ENCODE measurements at regions not wholly inside any gene's neighbourhood (a gene's known extent, or its start where the extent isn't known, plus 50 kb on each side); places are given as distances from the start of the nearest gene placed in this dataset.
A peak's percentile ranks its signal among the peaks of the same experiment; 100 is the strongest.
"Not testable (repeated sequence)": the region's sequence is repeated elsewhere in the genome, so short reads cannot be mapped to it uniquely, and the experiment has no call there.

GRCh38 chr7:68730194-68730593, 868.1 kb upstream of the AUTS2 start:
- peak; percentile 77 for DNase-seq

GRCh38 chr7:68730964-68731363, 867.3 kb upstream of the AUTS2 start:
- peak; percentile 97 for DNase-seq

DNA sequence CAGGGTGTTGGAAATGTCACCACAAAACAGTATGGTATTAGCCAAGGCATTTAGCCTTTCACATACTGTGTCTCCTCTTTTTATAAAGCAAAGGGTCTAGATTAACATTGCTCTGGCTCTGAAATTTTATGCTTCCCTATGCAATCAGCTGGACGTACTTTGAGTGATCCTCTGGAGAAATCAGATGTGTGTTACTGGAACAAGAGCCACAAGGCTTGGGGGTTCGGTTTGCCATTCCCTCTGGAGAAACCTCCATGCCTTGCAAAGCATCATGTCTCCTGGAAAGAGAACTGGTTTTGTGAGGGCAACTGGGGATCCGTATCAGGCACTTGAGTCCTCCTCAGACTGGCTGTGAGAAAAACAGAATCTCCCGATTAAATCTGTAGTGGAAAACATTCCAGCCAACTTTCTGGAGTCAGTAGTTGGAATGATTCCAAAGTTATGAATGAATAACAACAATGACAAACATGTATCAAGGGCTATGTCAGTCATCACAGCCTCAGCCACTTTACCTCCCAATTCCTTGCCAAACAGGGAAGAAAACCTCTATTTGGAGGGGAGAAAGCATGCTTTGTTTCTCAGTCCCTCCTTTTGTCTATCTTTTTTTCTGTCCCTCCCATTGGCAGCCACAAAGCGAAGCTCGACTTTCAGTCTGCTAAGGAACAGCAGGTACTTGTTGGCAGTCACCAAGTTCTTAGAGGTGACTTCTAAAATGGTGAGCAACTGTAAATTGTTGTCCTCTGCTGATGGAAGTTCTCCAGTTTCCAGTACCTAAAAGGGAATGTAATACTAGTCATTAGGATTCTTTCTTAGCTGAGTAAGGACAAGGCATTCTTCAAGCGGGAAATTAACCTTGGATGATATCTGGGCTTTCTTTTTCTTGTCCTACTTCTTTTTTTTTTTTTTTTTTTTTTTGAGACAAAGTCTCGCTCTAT, 864.8 kb upstream of the AUTS2 start:
- DNase-seq: no peak

- DNase-seq: no peak
These were observed 863.8 kb upstream of the AUTS2 start for GRCh38 chr7:68734431-68734830.

- DNase-seq: no peak
These were observed 859.0 kb upstream of the AUTS2 start for GRCh38 chr7:68739306-68739705.

- DNase-seq: no peak
These were observed 854.2 kb upstream of the AUTS2 start for GRCh38 chr7:68744036-68744435.

DNA sequence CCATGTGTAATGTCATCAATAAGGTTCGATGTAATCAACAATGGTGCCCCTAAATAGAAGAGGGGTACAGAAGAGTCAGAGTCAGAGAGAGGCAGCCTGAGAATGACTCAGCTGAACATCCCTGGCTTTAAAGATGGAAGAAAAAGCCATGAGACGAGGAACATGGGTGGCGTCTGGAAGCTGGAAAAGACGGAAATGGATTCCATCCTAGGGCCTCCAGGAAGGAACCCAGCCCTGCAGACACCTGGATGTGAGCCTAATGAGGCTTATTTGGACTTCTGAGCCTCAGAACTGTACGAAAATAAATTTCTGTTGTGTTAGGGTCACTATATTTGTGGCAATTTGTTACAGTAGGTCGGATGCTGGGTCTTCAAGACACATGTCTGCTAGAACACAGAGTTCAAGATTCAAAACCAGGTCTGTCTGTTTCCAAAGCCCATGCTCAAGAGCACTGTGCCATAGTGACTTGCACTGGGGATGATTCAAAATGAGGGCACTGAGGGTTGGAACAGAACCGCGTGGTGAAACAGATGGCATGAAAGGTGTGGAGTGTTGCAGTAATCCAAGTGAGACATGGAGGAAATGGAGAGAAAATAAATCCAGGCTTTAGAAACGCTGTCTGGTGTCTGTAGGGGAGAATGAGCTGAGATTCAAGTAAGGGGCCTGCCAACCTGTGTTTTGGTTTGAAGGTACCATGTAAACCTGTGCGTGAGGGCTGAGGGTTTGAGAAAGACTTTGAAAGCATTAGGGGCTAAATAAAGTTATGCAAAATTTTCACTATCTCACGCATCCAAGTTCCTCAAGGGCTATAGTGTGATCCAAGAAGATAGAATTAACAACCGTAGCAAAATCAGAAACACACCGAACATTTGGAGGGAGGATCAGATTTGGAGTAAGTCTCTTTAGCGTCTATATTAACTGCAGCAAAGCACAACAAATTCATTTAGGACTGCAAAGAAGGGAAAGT, 849.1 kb upstream of the AUTS2 start:
- DNase-seq: no peak

DNA sequence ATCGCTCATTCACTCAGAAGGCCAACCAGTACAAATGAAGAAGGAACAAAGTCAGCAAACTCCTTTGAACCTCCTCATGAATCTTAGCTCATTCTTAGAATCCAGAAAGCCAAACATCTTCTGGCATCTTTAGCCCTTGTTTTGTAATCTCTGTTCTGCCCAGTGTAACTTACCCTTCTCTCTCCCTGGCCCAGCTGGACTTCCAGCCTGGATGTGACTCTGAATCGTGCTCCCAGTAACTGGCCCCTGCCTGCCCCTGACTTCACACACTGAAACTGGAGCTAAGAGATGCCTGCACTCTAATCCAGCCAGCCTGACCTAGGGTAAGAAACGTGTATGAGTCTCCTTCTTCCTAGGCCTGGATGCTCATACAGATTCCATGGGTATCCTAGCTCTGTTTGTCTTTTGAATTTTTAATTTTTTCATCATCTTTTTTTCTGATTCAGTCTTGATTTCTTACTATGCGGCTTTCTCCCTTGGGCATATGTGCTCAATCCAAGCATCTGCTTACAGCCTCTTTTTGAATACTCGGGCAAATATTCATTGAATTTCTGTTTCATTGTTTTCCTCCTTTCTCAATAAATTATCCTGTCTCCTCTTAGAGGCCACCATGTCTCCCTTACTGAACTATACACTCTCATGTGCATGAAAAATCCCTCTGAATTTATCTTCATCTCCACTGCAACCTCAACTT, 845.6 kb upstream of the AUTS2 start:
- no peak for DNase-seq

- DNase-seq: no peak
These were observed 843.9 kb upstream of the AUTS2 start for GRCh38 chr7:68754414-68754813.

GRCh38 chr7:68756986-68757495, 841.2 kb upstream of the AUTS2 start:
- no peak for DNase-seq

GRCh38 chr7:68760556-68760955, 837.7 kb upstream of the AUTS2 start:
- DNase-seq: no peak

- DNase-seq: no peak
These were observed 830.8 kb upstream of the AUTS2 start for GRCh38 chr7:68767462-68767861.

DNA sequence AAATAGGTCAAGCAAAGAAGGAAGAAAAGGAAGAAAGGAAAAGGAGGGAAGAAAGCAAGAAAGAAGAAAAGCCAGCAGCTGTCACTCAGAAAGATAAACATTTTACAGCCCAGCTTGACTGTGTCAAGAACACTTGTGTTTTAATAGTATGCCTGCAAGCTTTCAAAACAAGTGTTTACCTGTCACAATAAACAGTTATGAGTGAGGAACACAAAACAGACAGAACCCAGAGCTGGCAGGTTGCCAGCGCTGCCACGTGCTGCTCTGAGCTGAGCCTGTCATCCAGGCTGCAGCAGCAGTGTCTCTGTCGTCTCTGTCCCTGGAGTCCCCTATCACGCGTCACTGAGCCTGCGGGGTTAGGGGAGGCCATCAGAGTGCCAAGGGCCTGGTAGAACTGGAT, 827.6 kb upstream of the AUTS2 start:
- peak; percentile 70 for DNase-seq

DNA sequence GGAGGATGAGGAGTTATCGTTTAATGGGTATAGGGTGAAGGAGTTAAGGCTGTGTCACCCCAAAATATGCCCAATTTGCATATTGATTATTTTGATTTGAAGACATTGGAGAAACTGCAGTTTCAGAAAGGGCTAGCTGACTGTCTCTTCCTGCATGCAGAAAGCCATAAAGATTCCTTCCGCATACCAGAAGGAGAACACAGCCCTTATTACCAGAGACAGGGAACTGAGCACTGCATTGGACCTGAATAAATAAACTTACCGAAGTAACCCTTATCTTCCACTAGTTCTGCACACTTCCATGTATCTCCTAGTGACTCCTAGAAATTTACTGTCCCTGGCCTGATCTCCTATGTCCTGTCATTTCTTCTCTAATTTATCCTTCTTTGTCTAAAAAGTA, 821.9 kb upstream of the AUTS2 start:
- no peak for DNase-seq

DNA sequence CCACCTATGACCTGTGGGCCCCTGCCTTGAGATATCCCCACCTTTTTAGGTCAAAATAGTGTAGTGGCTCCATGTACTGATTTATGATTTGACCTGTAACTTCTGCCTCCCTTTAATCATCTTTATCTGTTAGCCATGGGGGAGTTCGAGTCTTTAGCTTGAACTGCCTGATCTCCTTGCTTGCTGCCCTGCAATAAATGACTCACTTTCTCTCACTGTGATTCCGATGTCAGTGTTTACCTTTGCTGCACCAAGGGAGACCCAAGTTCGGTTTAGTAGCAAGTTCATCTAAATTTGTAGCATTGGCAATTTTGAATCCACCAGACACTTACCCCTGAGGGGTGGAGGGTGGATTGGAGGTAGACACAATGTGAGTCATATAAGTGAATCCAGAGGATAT, 814.6 kb upstream of the AUTS2 start:
- DNase-seq: no peak

DNA sequence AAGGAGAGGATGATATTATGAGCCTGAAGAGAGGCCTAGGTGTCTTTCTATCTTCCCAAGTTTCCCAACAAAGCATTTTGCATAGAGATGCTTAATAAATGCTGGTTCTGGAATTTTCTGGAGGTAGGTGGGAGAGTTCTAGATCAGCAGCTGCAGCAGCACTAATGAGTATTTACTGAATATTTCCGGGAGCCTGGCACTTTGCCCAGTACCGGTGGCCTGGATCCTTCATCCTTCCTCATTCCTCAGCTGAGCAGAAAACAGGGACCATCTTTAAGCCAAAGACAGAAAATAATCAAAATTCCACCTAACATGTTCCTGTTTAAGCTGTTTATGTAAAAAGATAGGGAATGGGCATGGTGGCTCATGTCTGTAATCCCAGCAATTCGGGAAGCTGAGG, 813.2 kb upstream of the AUTS2 start:
- peak; percentile 55 for DNase-seq

- DNase-seq: peak; percentile 59
These were observed 810.7 kb upstream of the AUTS2 start for GRCh38 chr7:68787566-68787965.

- not testable (repeated sequence) for DNase-seq
These were observed 809.7 kb upstream of the AUTS2 start for GRCh38 chr7:68788529-68788928.

DNA sequence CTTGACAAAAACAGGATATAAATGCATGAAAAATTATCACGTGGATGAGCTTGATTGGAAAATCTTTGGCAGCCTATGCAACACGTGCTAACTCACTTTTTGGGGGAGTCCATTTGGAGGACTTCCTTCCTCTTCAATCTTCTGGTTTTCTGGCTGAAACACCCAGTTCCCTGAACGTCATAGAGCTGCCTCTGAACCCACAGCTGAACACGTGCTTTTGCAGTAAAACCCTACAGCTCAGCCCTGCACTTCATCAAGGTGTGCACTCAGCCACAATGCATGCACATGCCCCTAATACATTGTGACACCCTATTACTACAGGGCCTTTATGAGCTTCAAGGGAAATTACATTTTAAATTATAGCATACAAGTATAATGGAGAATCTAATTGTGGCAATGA, 808.7 kb upstream of the AUTS2 start:
- peak; percentile 76 for DNase-seq

DNA sequence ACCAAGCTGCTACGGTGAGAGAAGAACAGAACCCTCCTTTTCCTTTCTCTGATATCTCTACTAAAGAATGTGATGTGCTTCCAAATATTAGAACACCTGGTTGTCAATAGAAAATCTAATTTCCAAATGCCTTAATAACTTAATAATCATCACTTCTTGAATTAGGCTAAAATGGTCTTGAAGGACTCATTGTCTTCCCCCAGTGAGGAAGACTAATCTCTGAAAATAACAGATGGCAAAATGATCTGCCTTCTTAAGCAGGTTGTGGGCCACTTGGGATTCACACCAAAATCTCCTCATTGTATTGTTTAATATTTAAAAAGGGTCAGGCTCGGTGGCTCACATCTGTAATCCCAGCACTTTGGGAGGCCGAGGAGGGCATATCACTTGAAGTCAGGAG, 805.9 kb upstream of the AUTS2 start:
- no peak for DNase-seq

GRCh38 chr7:68793513-68793912, 804.8 kb upstream of the AUTS2 start:
- no peak for DNase-seq

- DNase-seq: peak; percentile 5
These were observed 798.0 kb upstream of the AUTS2 start for GRCh38 chr7:68800316-68800715.

DNA sequence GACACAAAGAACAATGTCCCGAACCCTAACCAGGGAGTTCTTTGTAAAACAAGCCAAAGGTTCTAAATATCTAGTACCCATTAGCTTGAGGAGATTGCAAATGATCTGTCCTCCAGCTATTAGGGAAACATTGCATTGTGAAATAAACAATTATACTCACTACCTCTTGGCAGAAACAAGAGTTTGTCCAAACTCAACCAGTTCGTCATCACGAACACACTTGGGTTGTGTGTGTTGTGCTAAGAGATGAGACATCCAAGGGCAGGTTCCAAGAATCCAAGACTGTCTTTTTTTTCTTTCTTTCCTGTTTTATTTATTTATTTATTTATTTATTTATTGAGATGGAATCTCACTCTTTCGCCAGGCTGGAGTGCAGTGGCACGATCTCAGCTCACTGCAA, 793.1 kb upstream of the AUTS2 start:
- DNase-seq: no peak

Measured in NCI-H69 (cell line).